GM23338 (cell line): ENCODE measurements at regions not wholly inside any gene's neighbourhood (a gene's known extent, or its start where the extent isn't known, plus 50 kb on each side); places are given as distances from the start of the nearest gene placed in this dataset.

Experiments
- ATAC-seq: fragments of 200-7000 bp; cut with Tn5 transposase; 3 replicates; pipeline ENCODE4 v1.9.1; 2020
- DNase-seq: peaks from one replicate; pipeline ENCODE4 v3.0.0-alpha.2; 2015; ENCODE audit warnings: low spot score
- H2AFZ ChIP-seq: fragments of 200-600 bp; sonication (generic); 2 replicates; pipeline ENCODE4 v1.8.0; 2016; ENCODE audit warnings: antibody characterized with exemption, mild to moderate bottlenecking, moderate library complexity
- H3F3A ChIP-seq: fragments of 200-600 bp; sonication (generic); replicated peaks from 2 replicates; pipeline ENCODE4 v1.8.0; 2017; ENCODE audit warnings: antibody characterized with exemption, mixed run types, low read depth
- H3K27ac ChIP-seq: fragments of 200-600 bp; sonication (generic); 2 replicates; pipeline ENCODE4 v1.6.1; 2016; ENCODE audit warnings: low read depth
- H3K27me3 ChIP-seq: fragments of 200-600 bp; sonication (generic); 2 replicates; pipeline ENCODE4 v1.8.0; 2016; ENCODE audit warnings: mild to moderate bottlenecking, mixed run types, moderate library complexity; ENCODE audit not compliant: insufficient read depth
- H3K36me3 ChIP-seq: fragments of 200-600 bp; sonication (generic); 2 replicates; pipeline ENCODE4 v1.8.0; 2016; ENCODE audit warnings: mild to moderate bottlenecking; ENCODE audit not compliant: insufficient read depth
- H3K4me1 ChIP-seq: fragments of 200-600 bp; sonication (generic); 2 replicates; pipeline ENCODE4 v1.8.0; 2016; ENCODE audit warnings: mild to moderate bottlenecking, moderate library complexity; ENCODE audit not compliant: insufficient read depth
- H3K4me2 ChIP-seq: fragments of 200-600 bp; sonication (generic); 2 replicates; pipeline ENCODE4 v1.7.1; 2017; ENCODE audit warnings: mixed run types
- H3K4me3 ChIP-seq: fragments of 200-600 bp; sonication (generic); 2 replicates; pipeline ENCODE4 v1.6.1; 2016; ENCODE audit warnings: mixed run types
- H3K79me2 ChIP-seq: fragments of 200-600 bp; sonication (generic); replicated peaks from 2 replicates; pipeline ENCODE4 v1.8.0; 2017; ENCODE audit warnings: mild to moderate bottlenecking; ENCODE audit not compliant: insufficient read depth
- H3K9me2 ChIP-seq: fragments of 200-600 bp; sonication (generic); 2 replicates; pipeline ENCODE4 v1.8.0; 2017; ENCODE audit not compliant: insufficient read depth
- H4K20me1 ChIP-seq: fragments of 200-600 bp; sonication (generic); replicated peaks from 2 replicates; pipeline ENCODE4 v1.8.0; 2017; ENCODE audit warnings: mild to moderate bottlenecking; ENCODE audit not compliant: insufficient read depth
- H3K27ac Mint-ChIP-seq: 2 replicates; pipeline ENCODE4 v1.8.0; 2020; ENCODE audit warnings: inconsistent platforms, mild to moderate bottlenecking, moderate library complexity, mixed read lengths
- H3K27me3 Mint-ChIP-seq: 3 replicates; pipeline ENCODE4 v1.8.0; 2022; ENCODE audit warnings: low read depth, mild to moderate bottlenecking, moderate library complexity, mixed read lengths, inconsistent platforms; ENCODE audit not compliant: insufficient read depth, poor library complexity
- H3K36me3 Mint-ChIP-seq: 3 replicates; pipeline ENCODE4 v1.8.0; 2021; ENCODE audit warnings: low read depth, mild to moderate bottlenecking, inconsistent platforms, moderate library complexity, mixed read lengths
- H3K4me1 Mint-ChIP-seq: 3 replicates; pipeline ENCODE4 v1.8.0; 2020; ENCODE audit warnings: mild to moderate bottlenecking, inconsistent platforms, mixed read lengths
- H3K4me3 Mint-ChIP-seq: 3 replicates; pipeline ENCODE4 v1.8.0; 2021; ENCODE audit warnings: moderate library complexity, mild to moderate bottlenecking, inconsistent platforms, mixed read lengths
- H3K9me3 Mint-ChIP-seq: 3 replicates; pipeline ENCODE4 v1.8.0; 2020; ENCODE audit warnings: moderate library complexity, mild to moderate bottlenecking, inconsistent platforms, mixed read lengths
- CREB1 ChIP-seq: fragments of 250-450 bp; sonication (Bioruptor Pico); IDR thresholded peaks from 2 replicates; pipeline ENCODE4 v1.5.0; 2020; ENCODE audit warnings: low read depth, mild to moderate bottlenecking, moderate library complexity
- CTCF ChIP-seq, 2 experiments: fragments of 200-600 bp in 1 of 2; sonication (generic) in 1 of 2; conservative IDR thresholded peaks; 2 replicates each; pipeline versions ENCODE4 v1.5.1 to v1.6.1; 2016 to 2017; ENCODE audit warnings: antibody characterized with exemption in 2 of 2, low read depth in 2 of 2, mild to moderate bottlenecking in 2 of 2, moderate library complexity in 1 of 2
- ETS1 ChIP-seq: IDR thresholded peaks from 2 replicates; pipeline ENCODE4 v1.6.1; 2016; ENCODE audit warnings: antibody characterized with exemption
- EZH2 ChIP-seq: fragments of 200-600 bp; sonication (generic); IDR thresholded peaks from one replicate; pipeline ENCODE4 v1.8.0; 2017; ENCODE audit warnings: antibody characterized with exemption, mild to moderate bottlenecking, low read depth; ENCODE audit not compliant: unreplicated experiment
- EZH2phosphoT487 ChIP-seq: fragments of 200-600 bp; sonication (generic); IDR thresholded peaks from one replicate; pipeline ENCODE4 v1.8.1; 2018; ENCODE audit warnings: antibody characterized with exemption; ENCODE audit not compliant: unreplicated experiment
- JUNB ChIP-seq: IDR thresholded peaks from one replicate; pipeline ENCODE4 v1.6.1; 2016; ENCODE audit warnings: antibody characterized with exemption; ENCODE audit not compliant: unreplicated experiment
- NANOG ChIP-seq: IDR thresholded peaks from 2 replicates; pipeline ENCODE4 v1.6.1; 2016; ENCODE audit warnings: antibody characterized with exemption, borderline replicate concordance
- REST ChIP-seq: IDR thresholded peaks from one replicate; pipeline ENCODE4 v1.6.1; 2018; ENCODE audit warnings: antibody characterized with exemption; ENCODE audit not compliant: unreplicated experiment
- STAT1 ChIP-seq: IDR thresholded peaks from one replicate; pipeline ENCODE4 v1.6.1; 2016; ENCODE audit warnings: antibody characterized with exemption; ENCODE audit not compliant: unreplicated experiment
- ZNF331 ChIP-seq: fragments of 250-450 bp; sonication (Bioruptor Pico); IDR thresholded peaks from 2 replicates; pipeline ENCODE4 v1.5.0; 2020; ENCODE audit warnings: low read depth, mild to moderate bottlenecking, moderate library complexity
- ZNF462 ChIP-seq: fragments of 250-450 bp; sonication (Bioruptor Pico); IDR thresholded peaks from 2 replicates; pipeline ENCODE4 v1.5.0; 2020; ENCODE audit warnings: mild to moderate bottlenecking, moderate library complexity

DNA sequence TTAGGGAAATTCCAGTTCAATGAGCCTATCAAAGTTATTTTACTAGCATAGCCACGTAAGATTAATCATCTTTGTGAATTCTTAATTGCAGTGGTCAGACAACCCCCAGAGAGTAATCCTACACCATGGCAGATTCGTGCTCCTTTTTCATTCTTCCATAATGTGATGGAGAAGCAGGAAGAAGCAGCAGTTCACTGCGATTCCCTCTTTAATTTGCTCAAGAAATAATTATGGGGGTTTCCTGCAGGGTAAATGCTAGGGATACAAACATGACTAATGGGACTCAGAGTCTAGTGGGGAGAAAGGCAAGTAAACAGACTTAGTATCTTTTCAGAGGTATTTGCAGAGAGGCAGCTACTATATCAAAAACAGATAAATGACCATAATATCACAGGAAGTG is 175.8 kb upstream of the HNRNPA3 start:
- Histone ChIP-seq H3K4me2 (no peak overlapping the region), H3K9me2 (peaks cover 5% of the 10 kb centered on the region; the same call in 1 of the 2 replicates), H3K79me2 (no peaks in the 10 kb centered on the region), H3F3A (no peaks in the 10 kb centered on the region), H3K4me1 (no peaks in the 10 kb centered on the region), H4K20me1 (no peaks in the 10 kb centered on the region), H3K36me3 (no peaks in the 10 kb centered on the region; the same call in 1 of the 2 replicates), H3K4me3 (no peak overlapping the region), H3K27ac (no peak overlapping the region), H3K27me3 (no peaks in the 10 kb centered on the region), H2AFZ (no peak overlapping the region)
- Mint-ChIP-seq H3K4me1 (peaks cover 3% of the 10 kb centered on the region; the same call in 2 of the 3 replicates), H3K27ac (no peak overlapping the region), H3K27me3 (peaks cover 2% of the 10 kb centered on the region), H3K4me3 (no peak overlapping the region), H3K36me3 (no peaks in the 10 kb centered on the region), H3K9me3 (no peaks in the 10 kb centered on the region)
- TF ChIP-seq ETS1, result no peak
- no peak for TF ChIP-seq NANOG
- no peak for TF ChIP-seq ZNF331 (CRISPR knock-in tag)
- TF ChIP-seq EZH2, result no peak
- no peak for TF ChIP-seq JUNB
- no peak for TF ChIP-seq STAT1
- no peak for TF ChIP-seq EZH2phosphoT487
- no peak for TF ChIP-seq CREB1 (CRISPR knock-in tag)
- TF ChIP-seq REST, result no peak
- TF ChIP-seq CTCF (conservative IDR thresholded peaks at IDR 0.05; ENCODE audit: low read depth in 2 of 2), result no peak
- TF ChIP-seq ZNF462 (CRISPR knock-in tag), result no peak
- no peak for ATAC-seq
- DNase-seq, result no peak
